PC-9 (cell line): ENCODE measurements at regions not wholly inside any gene's neighbourhood (a gene's known extent, or its start where the extent isn't known, plus 50 kb on each side); places are given as distances from the start of the nearest gene placed in this dataset.

Source experiments
- BruUV-seq: library from RNA; stranded (reverse); fragments of 400-500 nt; replicated peaks from 2 replicates; lab custom pipeline; 2021; lab: Mats Ljungman, UMichigan
- CTCF ChIA-PET: fragments of 300-600 bp; sonication (Branson Sonifier 250); formaldehyde crosslinking; loops from one replicate; lab custom pipeline; 2022; ENCODE audit warnings: antibody characterized with exemption; lab: Charles Lee
- POLR2A ChIA-PET: fragments of 300-600 bp; sonication (Branson Sonifier 250); formaldehyde crosslinking; loops from one replicate; lab custom pipeline; 2022; ENCODE audit warnings: antibody characterized with exemption; ENCODE audit not compliant: unreplicated experiment; lab: Charles Lee
- DNase-seq, 2 experiments: peaks; one replicate each; pipeline versions ENCODE4 v3.0.0 to v3.0.0-alpha.2; 2015 to 2022; ENCODE audit warnings: mixed read lengths in 1 of 2
- H2AFZ ChIP-seq: fragments of 200-600 bp; sonication (generic); 2 replicates; pipeline ENCODE4 v1.8.1; 2017; ENCODE audit warnings: antibody characterized with exemption
- H3F3A ChIP-seq: fragments of 200-600 bp; sonication (generic); 2 replicates; pipeline ENCODE4 v1.8.1; 2017; ENCODE audit warnings: antibody characterized with exemption, mild to moderate bottlenecking, low read depth; ENCODE audit not compliant: insufficient read depth
- H3K27ac ChIP-seq: fragments of 200-600 bp; sonication (generic); 2 replicates; pipeline ENCODE4 v1.6.1; 2016; ENCODE audit warnings: mixed run types
- H3K27me3 ChIP-seq: fragments of 200-600 bp; sonication (generic); 2 replicates; pipeline ENCODE4 v1.6.1; 2016; ENCODE audit warnings: low read depth, mixed run types; ENCODE audit not compliant: insufficient read depth
- H3K36me3 ChIP-seq: fragments of 200-600 bp; sonication (generic); 2 replicates; pipeline ENCODE4 v1.6.1; 2016; ENCODE audit warnings: low read depth, mixed run types
- H3K4me1 ChIP-seq: fragments of 200-600 bp; sonication (generic); replicated peaks from 2 replicates; pipeline ENCODE4 v1.6.1; 2016; ENCODE audit warnings: mixed run types; ENCODE audit not compliant: insufficient read depth
- H3K4me2 ChIP-seq: fragments of 200-600 bp; sonication (generic); 2 replicates; pipeline ENCODE4 v1.6.1; 2017; ENCODE audit warnings: mixed run types
- H3K4me3 ChIP-seq: fragments of 200-600 bp; sonication (generic); 2 replicates; pipeline ENCODE4 v1.6.1; 2016; ENCODE audit warnings: mixed run types
- H3K79me2 ChIP-seq: fragments of 200-600 bp; sonication (generic); 2 replicates; pipeline ENCODE4 v1.6.1; 2017; ENCODE audit warnings: low read depth, mixed run types
- H3K9me2 ChIP-seq: fragments of 200-600 bp; sonication (generic); 2 replicates; pipeline ENCODE4 v1.8.1; 2017; ENCODE audit warnings: mild to moderate bottlenecking; ENCODE audit not compliant: insufficient read depth
- H3K9me3 ChIP-seq: fragments of 200-600 bp; sonication (generic); 2 replicates; pipeline ENCODE4 v1.8.1; 2016; ENCODE audit warnings: low read depth; ENCODE audit not compliant: insufficient read depth
- H4K20me1 ChIP-seq: fragments of 200-600 bp; sonication (generic); 2 replicates; pipeline ENCODE4 v1.8.1; 2017; ENCODE audit not compliant: insufficient read depth
- CTCF ChIP-seq: fragments of 200-600 bp; sonication (generic); conservative IDR thresholded peaks from 2 replicates; pipeline ENCODE4 v1.6.1; 2017; ENCODE audit warnings: mixed run types, antibody characterized with exemption, mild to moderate bottlenecking, moderate library complexity
- EZH2 ChIP-seq: fragments of 200-600 bp; sonication (generic); IDR thresholded peaks from 2 replicates; pipeline ENCODE4 v1.8.0; 2017; ENCODE audit warnings: antibody characterized with exemption, low read depth
- intact Hi-C: fragments of 100-400 bp; cut with micrococcal nuclease; formaldehyde crosslinking; loops from one replicate; pipeline ENCODE4 v1.10.0; 2022; ENCODE audit not compliant: unreplicated experiment

DNA sequence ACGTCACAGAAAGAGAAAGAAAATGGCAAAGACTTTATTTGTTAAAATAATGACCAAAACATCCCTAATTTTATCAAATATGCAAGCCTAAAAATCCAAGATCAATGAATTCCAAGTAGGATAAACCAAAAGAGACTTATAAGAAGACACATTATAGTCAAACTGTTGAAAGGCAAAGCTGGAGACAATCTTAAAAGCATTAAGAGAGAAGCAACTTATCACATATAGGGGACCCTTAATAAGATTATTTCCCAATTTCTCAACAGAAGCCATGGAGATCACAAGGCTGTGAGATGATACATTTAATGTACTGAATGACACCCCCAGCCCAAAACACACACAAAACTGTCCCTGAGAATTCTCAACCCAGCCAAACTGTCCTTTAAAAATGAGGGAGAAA lies 228.7 kb downstream of the COG6 start:
- intact Hi-C loops, result no loop called here
- H3K9me3 ChIP-seq, result peaks cover 6% of the 10 kb centered on the region; the same call in 1 of the 2 replicates
- no peaks in the 10 kb centered on the region for H4K20me1 ChIP-seq
- no peak overlapping the region for H3K4me2 ChIP-seq
- H3K79me2 ChIP-seq, result no peaks in the 10 kb centered on the region
- H3K4me1 ChIP-seq, result peaks cover 15% of the 10 kb centered on the region
- H3K27ac ChIP-seq, result no peak overlapping the region
- ChIA-PET POLR2A (no interaction called here), CTCF (no interaction called here)
- TF ChIP-seq EZH2, result no peak
- TF ChIP-seq CTCF, result no peak
- no peak for DNase-seq
- H3K4me3 ChIP-seq, result no peak overlapping the region
- no peaks in the 10 kb centered on the region for H3K9me2 ChIP-seq
- no peaks in the 10 kb centered on the region for H3K36me3 ChIP-seq
- BruUV-seq, result no TSS peak
- H3K27me3 ChIP-seq, result no peaks in the 10 kb centered on the region
- H2AFZ ChIP-seq, result no peak overlapping the region
- H3F3A ChIP-seq, result peaks cover 14% of the 10 kb centered on the region; the same call in 1 of the 2 replicates

- DNase-seq, result no peak
- intact Hi-C loops, result no loop called here
- no peak overlapping the region for H3K27ac ChIP-seq
- no peak overlapping the region for H2AFZ ChIP-seq
- H3K79me2 ChIP-seq, result no peaks in the 10 kb centered on the region
- peaks cover 36% of the 10 kb centered on the region for H3K4me1 ChIP-seq
- CTCF ChIA-PET, result no interaction called here
- BruUV-seq, result no TSS peak
- H3F3A ChIP-seq, result peaks cover 15% of the 10 kb centered on the region; the same call in 1 of the 2 replicates
- H3K9me3 ChIP-seq, result peaks cover 6% of the 10 kb centered on the region; the same call in 1 of the 2 replicates
- no peak overlapping the region for H3K4me2 ChIP-seq
- H4K20me1 ChIP-seq, result no peaks in the 10 kb centered on the region
- no peaks in the 10 kb centered on the region for H3K9me2 ChIP-seq
- H3K4me3 ChIP-seq, result no peak overlapping the region
- no peaks in the 10 kb centered on the region for H3K27me3 ChIP-seq
- TF ChIP-seq CTCF (no peak), EZH2 (no peak)
- POLR2A ChIA-PET, result no interaction called here
- H3K36me3 ChIP-seq, result no peaks in the 10 kb centered on the region
Observed at GRCh38 chr13:39886336-39886735, 230.9 kb downstream of the COG6 start.

DNA sequence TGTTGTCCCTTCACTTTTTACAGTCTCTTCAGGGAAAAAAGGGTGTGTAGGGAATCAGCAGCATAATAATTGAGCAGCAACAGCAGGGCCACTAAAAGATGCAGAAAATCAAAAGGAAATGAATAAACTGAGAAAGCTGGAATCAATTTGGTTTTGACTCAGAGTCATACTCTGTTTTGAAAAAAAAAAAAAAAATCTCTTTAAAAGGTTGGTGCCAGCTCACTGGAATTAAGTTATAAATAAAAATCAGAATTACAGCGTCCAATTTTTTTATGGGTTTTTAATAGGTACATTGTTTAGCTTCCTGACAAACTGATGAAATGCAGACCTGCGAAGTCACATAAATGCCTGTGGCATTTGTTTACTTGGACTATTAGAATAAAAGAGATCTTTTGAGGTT lies 231.9 kb downstream of the COG6 start:
- CTCF ChIA-PET, result no interaction called here
- Histone ChIP-seq H3K36me3 (no peaks in the 10 kb centered on the region), H3F3A (peaks cover 15% of the 10 kb centered on the region; the same call in 1 of the 2 replicates), H3K27me3 (no peaks in the 10 kb centered on the region), H3K4me3 (no peak overlapping the region), H3K9me3 (peaks cover 6% of the 10 kb centered on the region; the same call in 1 of the 2 replicates), H3K4me1 (peaks cover 41% of the 10 kb centered on the region), H3K4me2 (no peak overlapping the region), H3K27ac (no peak overlapping the region), H3K79me2 (no peaks in the 10 kb centered on the region), H2AFZ (no peak overlapping the region), H3K9me2 (no peaks in the 10 kb centered on the region), H4K20me1 (no peaks in the 10 kb centered on the region)
- TF ChIP-seq CTCF (no peak), EZH2 (no peak)
- POLR2A ChIA-PET, result no interaction called here
- no TSS peak for BruUV-seq
- no peak for DNase-seq
- intact Hi-C loops, result no loop called here
